Caco-2 (cell line): ENCODE measurements at regions not wholly inside any gene's neighbourhood (a gene's known extent, or its start where the extent isn't known, plus 50 kb on each side); places are given as distances from the start of the nearest gene placed in this dataset.

Source experiments
- BruUV-seq: library from RNA; stranded (reverse); fragments of 400-500 nt; replicated peaks from 2 replicates; lab custom pipeline; 2021; lab: Mats Ljungman, UMichigan
- CTCF ChIA-PET: fragments of 300-600 bp; sonication (Branson Sonifier 250); formaldehyde crosslinking; loops from one replicate; lab custom pipeline; 2022; ENCODE audit warnings: antibody characterized with exemption; lab: Charles Lee
- POLR2A ChIA-PET: fragments of 300-600 bp; sonication (Branson Sonifier 250); formaldehyde crosslinking; loops from one replicate; lab custom pipeline; 2022; ENCODE audit warnings: antibody characterized with exemption; lab: Charles Lee
- DNase-seq, 2 experiments: peaks; one replicate each; pipeline versions ENCODE4 v3.0.0 to v3.0.0-alpha.2; 2020 to 2022
- H3K27me3 ChIP-seq: replicated peaks from 2 replicates; pipeline ENCODE4 v1.6.0; 2011; ENCODE audit warnings: low read length; ENCODE audit not compliant: control insufficient read depth, insufficient read depth
- H3K36me3 ChIP-seq: 2 replicates; pipeline ENCODE4 v1.5.1; 2011; ENCODE audit warnings: low read length; ENCODE audit not compliant: control insufficient read depth, insufficient read depth
- H3K4me1 ChIP-seq: fragments of 250-450 bp; sonication (Bioruptor Pico); 2 replicates; pipeline ENCODE4 v1.5.1; 2020; ENCODE audit warnings: mild to moderate bottlenecking
- H3K4me3 ChIP-seq: 2 replicates; pipeline ENCODE4 v1.5.1; 2011; ENCODE audit warnings: low read depth, mild to moderate bottlenecking, control low read depth, low read length
- H3K9me3 ChIP-seq: fragments of 250-450 bp; sonication (Bioruptor Pico); 2 replicates; pipeline ENCODE4 v1.5.1; 2020; ENCODE audit warnings: mild to moderate bottlenecking, moderate library complexity
- H3K27ac Mint-ChIP-seq: one replicate; pipeline ENCODE4 v1.8.0; 2022; ENCODE audit warnings: mixed read lengths; ENCODE audit not compliant: unreplicated experiment
- H3K27me3 Mint-ChIP-seq: one replicate; pipeline ENCODE4 v1.8.0; 2022; ENCODE audit warnings: mixed read lengths; ENCODE audit not compliant: insufficient read depth, unreplicated experiment
- H3K36me3 Mint-ChIP-seq: one replicate; pipeline ENCODE4 v1.8.0; 2022; ENCODE audit warnings: mild to moderate bottlenecking, mixed read lengths; ENCODE audit not compliant: insufficient read depth, unreplicated experiment
- H3K4me1 Mint-ChIP-seq: one replicate; pipeline ENCODE4 v1.8.0; 2022; ENCODE audit warnings: low read depth, mixed read lengths; ENCODE audit not compliant: unreplicated experiment
- H3K4me3 Mint-ChIP-seq: one replicate; pipeline ENCODE4 v1.8.0; 2022; ENCODE audit warnings: mild to moderate bottlenecking, moderate library complexity, mixed read lengths; ENCODE audit not compliant: unreplicated experiment
- H3K9me3 Mint-ChIP-seq: one replicate; pipeline ENCODE4 v1.8.0; 2022; ENCODE audit warnings: mixed read lengths; ENCODE audit not compliant: unreplicated experiment
- CTCF ChIP-seq, 2 experiments: fragments of 200-600 bp in 1 of 2; IDR thresholded peaks; 1 replicate in 1 of 2; 2 replicates in 1 of 2; pipeline versions ENCODE4 v1.5.1 to v1.8.0; 2011 to 2022; ENCODE audit warnings: antibody characterized with exemption in 1 of 2, control low read depth in 1 of 2, inconsistent platforms in 1 of 2, low read depth in 1 of 2, low read length in 1 of 2, mild to moderate bottlenecking in 1 of 2, moderate library complexity in 1 of 2; ENCODE audit not compliant: insufficient read depth in 1 of 2, severe bottlenecking in 1 of 2, unreplicated experiment in 1 of 2
- intact Hi-C: fragments of 100-400 bp; cut with micrococcal nuclease; formaldehyde crosslinking; loops from one replicate; pipeline ENCODE4 v1.10.0; 2022; ENCODE audit not compliant: unreplicated experiment

DNA sequence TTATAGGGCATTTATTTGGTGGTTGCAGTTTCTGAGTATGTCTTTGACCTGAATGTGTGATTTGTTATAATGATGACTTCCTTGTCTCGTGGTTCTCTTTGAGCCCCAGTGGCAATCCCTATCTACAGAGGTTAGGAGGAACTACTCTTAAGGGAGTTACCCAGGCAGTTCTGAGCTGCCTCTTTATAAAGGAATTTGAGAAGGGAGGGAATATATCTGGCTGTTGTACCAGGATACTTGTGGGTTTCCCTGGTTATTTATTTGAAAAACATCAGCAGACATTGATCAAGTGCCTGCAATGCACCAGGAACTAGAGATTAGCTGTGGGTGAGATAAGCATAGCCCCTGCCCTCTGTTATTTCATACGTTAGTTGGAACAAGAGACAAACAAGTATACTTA, 243.5 kb upstream of the ARHGAP20 start:
- Mint-ChIP-seq H3K27me3 (peaks cover 23% of the 10 kb centered on the region), H3K36me3 (no peaks in the 10 kb centered on the region), H3K27ac (no peak overlapping the region), H3K9me3 (no peaks in the 10 kb centered on the region), H3K4me3 (no peak overlapping the region), H3K4me1 (no peaks in the 10 kb centered on the region)
- intact Hi-C loops = loop anchor here (5.0 kb wide), 1 partner anchor 477 kb away; no protein-coding TSS in a partner anchor
- no peak for DNase-seq
- Histone ChIP-seq H3K27me3 (no peaks in the 10 kb centered on the region; the same call in 1 of the 2 replicates), H3K4me1 (no peaks in the 10 kb centered on the region), H3K9me3 (no peaks in the 10 kb centered on the region), H3K36me3 (no peaks in the 10 kb centered on the region), H3K4me3 (no peak overlapping the region)
- no TSS peak for BruUV-seq
- ChIA-PET CTCF (no interaction called here), POLR2A (no interaction called here)
- TF ChIP-seq CTCF (IDR thresholded peaks at IDR 0.05; ENCODE audit: insufficient read depth in 1 of 2, low read depth in 1 of 2, low read length in 1 of 2, severe bottlenecking in 1 of 2, unreplicated experiment in 1 of 2) = no peak

GRCh38 chr11:110951950-110952503, 239.8 kb upstream of the ARHGAP20 start:
- TF ChIP-seq CTCF (IDR thresholded peaks at IDR 0.05; ENCODE audit: insufficient read depth in 1 of 2, low read depth in 1 of 2, low read length in 1 of 2, severe bottlenecking in 1 of 2, unreplicated experiment in 1 of 2) = no peak
- no peak overlapping the region for H3K27ac Mint-ChIP-seq
- no peaks in the 10 kb centered on the region for H3K4me1 Mint-ChIP-seq
- DNase-seq = no peak
- no TSS peak for BruUV-seq
- H3K4me3 Mint-ChIP-seq = no peak overlapping the region
- no peak overlapping the region for H3K4me3 ChIP-seq
- ChIA-PET CTCF (no interaction called here), POLR2A (interaction anchor here (0.5 kb wide), 1 partner anchor 11 kb away, joined by 4 read pairs; no protein-coding TSS in a partner anchor)
- peaks cover 9% of the 10 kb centered on the region for H3K27me3 Mint-ChIP-seq
- H3K9me3 Mint-ChIP-seq = peaks cover 10% of the 10 kb centered on the region
- intact Hi-C loops = no loop called here
- no peaks in the 10 kb centered on the region for H3K36me3 Mint-ChIP-seq
- peaks cover 6% of the 10 kb centered on the region; the same call in 1 of the 2 replicates for H3K9me3 ChIP-seq
- H3K36me3 ChIP-seq = no peaks in the 10 kb centered on the region
- H3K27me3 ChIP-seq = no peaks in the 10 kb centered on the region
- no peaks in the 10 kb centered on the region for H3K4me1 ChIP-seq

DNA sequence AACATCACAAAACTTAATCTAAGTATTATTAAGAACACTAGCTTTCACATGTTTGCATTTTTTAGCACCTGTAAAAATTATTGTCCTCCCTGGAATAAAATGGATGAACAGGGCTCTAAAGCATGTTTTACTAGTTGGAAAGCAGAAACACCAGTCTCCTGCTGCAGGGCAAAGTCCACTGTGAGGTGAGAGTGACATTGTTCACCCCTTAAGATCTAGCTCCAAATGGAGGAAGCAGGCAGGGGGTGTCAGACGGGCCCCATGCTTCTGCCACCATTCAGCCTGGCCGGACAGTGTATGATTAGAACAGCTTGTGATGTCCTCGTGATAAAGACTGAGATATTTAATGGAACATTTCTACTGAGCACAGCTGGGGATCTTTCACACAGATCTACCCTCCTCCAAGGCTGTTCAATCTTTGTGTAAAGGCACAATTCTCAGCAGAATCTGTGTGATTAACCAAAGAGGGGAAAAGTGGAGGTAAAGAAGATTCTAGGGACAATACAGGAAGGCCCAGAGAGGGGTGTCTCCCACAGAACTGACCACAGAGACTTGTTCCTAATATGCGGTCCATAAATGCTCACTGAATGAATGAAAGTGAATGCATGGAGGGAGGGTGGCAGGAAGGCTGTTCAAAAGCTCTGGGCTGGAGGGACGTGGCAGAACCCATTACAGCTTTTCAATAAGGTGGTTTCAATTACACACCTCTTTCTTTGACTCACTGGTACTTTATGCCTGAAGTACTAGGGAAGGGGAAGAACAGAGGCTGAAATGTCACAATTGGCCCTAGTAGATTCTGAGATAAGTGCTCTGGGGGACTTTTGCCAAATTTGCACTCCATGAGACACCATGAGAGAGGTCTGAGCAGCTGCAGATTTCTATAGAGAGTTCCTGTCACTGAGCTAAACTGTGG, 239.1 kb upstream of the ARHGAP20 start:
- H3K4me1 ChIP-seq = no peaks in the 10 kb centered on the region
- H3K27me3 ChIP-seq = no peaks in the 10 kb centered on the region
- peaks cover 10% of the 10 kb centered on the region for H3K27me3 Mint-ChIP-seq
- peaks cover 10% of the 10 kb centered on the region for H3K9me3 Mint-ChIP-seq
- ChIA-PET CTCF (no interaction called here), POLR2A (interaction anchor here (0.5 kb wide), 1 partner anchor 12 kb away, joined by 4 read pairs; no protein-coding TSS in a partner anchor)
- no TSS peak for BruUV-seq
- DNase-seq = no peak
- no peak overlapping the region for H3K4me3 Mint-ChIP-seq
- no peak overlapping the region for H3K27ac Mint-ChIP-seq
- intact Hi-C loops = no loop called here
- H3K36me3 ChIP-seq = no peaks in the 10 kb centered on the region
- no peaks in the 10 kb centered on the region for H3K36me3 Mint-ChIP-seq
- peaks cover 6% of the 10 kb centered on the region; the same call in 1 of the 2 replicates for H3K9me3 ChIP-seq
- no peak overlapping the region for H3K4me3 ChIP-seq
- no peak for TF ChIP-seq CTCF (IDR thresholded peaks at IDR 0.05; ENCODE audit: insufficient read depth in 1 of 2, low read depth in 1 of 2, low read length in 1 of 2, severe bottlenecking in 1 of 2, unreplicated experiment in 1 of 2)
- no peaks in the 10 kb centered on the region for H3K4me1 Mint-ChIP-seq
